NCI-H345 (cell line): ENCODE measurements at regions not wholly inside any gene's neighbourhood (a gene's known extent, or its start where the extent isn't known, plus 50 kb on each side); places are given as distances from the start of the nearest gene placed in this dataset.
"Not testable (repeated sequence)": the region's sequence is repeated elsewhere in the genome, so short reads cannot be mapped to it uniquely, and the experiment has no call there.

Source experiments
- DNase-seq: peaks from one replicate; lab custom pipeline; 2025; lab: John Stamatoyannopoulos, UW

DNA sequence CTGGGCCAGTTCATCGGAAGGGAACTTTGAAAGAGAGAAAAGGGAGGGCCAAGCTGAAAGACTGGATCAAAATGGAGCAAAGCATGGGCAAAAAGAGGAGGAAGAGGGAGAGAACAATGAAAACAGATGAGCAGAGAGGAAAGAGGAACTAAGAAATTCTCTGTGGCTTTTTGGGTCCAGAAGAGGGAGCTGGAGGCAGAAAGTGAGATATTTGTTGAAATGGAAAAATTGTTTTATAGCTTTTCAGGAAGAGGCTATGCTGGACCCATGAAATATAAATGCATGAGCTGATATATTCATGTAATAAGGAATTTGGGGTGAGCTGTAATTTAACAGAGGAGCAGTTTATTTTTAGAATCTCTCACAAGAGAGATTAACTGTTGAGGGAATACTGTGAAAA is 457.3 kb downstream of the DMAC1 start:
- no peak for DNase-seq

DNA sequence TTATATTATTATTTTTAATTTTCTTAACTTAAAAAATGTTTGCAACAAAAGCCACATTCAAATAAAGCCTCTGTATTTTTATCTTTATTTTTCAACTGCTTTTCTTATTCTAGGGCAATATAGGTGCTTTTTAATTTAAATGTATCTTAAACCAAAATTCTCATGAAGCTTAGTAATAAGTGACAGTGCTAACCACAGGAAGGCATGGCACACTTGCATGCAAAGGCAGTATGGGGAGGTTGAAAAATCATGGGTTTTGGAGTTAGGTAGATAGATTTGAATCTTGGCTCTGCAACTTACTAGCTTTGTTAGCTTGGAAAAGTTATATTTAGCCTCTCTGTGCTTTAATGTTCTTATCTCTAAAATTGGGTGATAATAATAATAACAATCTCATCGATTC is 458.0 kb downstream of the DMAC1 start:
- no peak for DNase-seq

DNA sequence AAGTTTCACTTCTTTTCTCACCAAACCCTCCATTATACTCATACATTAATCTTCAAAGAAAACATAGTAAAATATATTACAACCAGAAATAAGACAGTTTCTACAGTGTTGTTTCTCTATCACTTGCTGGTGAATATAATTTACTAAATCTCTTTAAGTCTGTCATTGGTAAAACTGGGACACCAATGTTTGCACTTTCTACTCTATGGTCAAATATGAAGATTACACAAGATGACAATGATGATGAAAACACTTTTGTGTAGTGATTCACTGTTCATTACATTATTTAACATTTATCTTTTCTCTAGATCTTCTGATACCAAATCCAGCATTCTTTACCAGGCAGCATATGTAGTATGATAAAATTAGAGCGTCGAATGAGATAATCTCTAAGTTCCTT is 459.1 kb downstream of the DMAC1 start:
- no peak for DNase-seq

DNA sequence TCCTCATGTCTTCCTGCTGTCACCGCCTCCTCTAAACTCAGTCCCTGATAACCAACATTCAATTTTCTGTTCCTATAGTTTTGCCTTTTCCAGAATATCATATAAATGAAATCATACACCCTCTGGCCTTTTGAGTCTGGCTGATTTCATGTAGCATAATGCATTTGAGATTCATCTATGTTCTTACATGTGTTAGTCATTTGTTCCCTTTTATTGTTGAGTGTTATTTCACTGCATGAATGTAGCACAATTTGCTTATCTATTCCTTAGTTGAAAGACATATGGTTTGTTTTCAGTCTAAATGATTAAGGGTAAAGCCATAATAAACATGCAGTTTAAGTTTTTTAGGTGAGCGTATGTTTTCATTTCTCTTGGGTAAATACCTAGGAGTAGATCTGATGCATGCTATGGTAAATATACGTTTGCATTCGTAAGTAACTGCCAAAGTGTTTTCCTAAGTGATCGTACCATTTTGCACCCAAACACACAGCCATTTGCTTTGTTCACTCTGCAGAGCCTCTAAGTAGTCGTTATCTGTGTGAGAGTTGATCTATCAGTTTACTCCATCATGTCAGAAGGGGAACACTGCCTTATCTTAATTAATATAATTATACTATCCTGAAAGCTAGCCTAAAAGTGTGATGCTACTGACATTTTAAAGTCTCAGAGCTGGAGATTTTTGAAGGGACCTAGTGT is 460.8 kb downstream of the DMAC1 start:
- no peak for DNase-seq

DNA sequence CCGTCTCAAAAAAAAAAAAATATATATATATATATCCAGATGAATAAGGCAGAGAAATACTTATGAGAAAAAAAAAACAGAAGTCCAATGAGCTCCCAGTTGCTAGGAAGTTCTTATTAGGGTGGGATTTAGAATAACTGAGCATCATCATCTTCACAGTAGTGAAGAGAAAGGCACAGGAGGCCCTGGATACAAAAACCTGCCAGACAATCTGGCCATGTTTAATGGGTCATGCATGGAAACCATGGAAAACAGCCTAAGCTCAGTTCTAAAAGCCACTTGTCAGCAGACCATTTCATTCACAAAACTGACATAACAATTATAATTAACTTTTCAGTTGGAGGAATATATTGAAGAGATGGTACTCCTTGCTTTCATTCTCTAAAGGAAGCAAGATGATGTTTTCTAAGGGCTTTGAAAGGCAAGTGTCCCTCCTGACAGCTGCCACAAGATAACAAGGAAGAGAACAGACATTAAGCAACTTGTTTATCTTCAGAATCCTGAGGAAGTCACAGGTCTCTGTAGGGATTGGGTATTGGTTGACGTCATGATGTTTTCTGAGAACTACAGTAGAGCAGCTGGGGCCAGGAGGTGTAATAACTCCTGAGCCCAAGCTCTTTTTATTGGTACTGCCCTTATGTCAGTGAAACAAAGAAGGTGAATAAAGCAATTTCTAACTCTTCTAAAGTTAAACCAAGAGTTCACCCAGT is 463.1 kb downstream of the DMAC1 start:
- DNase-seq: peak; percentile 84

DNA sequence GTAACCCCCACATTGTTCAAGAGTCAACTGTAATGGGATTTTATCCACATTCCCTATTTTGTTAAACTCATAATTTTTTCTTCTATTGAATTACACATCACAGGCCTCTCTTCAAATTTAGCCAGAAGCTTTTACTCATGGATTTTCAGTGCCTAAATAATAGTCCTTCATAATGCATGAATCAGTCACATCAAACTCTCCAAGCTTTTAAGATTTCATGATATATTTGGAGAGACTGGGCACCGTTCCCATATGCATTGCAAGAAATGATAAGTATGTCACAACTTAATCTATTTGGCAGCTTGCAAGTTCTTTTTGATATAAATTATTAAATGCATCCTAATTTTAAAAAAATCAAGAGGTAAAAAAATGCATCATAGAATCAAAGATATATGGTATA is 465.9 kb downstream of the DMAC1 start:
- no peak for DNase-seq

DNA sequence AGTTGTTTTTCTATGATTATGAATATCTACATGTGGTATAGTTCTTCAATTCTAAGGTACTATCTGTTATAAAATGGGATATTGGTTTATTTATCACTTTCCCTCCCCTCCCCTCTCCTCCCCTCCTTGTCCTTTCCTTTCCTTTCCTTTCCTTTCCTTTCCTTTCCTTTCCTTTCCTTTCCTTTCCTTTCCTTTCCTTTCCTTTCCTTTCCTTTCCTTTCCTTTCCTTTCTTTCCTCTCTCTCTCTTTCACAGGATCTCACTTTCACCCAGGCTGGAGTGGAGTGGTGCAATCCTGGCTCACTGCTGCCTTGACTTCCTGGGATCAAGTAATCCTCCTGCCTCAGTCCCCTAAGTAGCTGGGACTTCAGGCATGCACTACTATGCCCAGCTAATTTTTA is 466.8 kb downstream of the DMAC1 start:
- no peak for DNase-seq

DNA sequence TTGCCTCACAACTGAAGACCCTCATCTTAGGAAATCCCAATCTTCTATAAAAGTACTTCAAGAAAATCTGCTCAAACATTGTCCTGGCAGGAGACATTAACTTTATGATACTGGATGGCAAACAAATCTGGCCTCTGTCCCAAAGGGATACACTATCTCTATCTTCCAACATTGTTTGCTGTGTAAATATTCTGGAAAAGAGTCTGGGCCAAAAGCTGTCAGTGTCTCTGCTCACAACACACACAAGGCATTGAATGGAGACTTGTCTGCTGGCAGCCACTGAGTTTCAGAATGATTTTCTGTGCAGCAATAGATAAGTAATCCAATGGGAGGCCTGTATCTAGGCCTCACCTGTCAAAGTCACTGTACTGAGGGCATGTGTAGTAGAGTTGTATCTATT is 471.1 kb downstream of the DMAC1 start:
- DNase-seq: no peak

DNA sequence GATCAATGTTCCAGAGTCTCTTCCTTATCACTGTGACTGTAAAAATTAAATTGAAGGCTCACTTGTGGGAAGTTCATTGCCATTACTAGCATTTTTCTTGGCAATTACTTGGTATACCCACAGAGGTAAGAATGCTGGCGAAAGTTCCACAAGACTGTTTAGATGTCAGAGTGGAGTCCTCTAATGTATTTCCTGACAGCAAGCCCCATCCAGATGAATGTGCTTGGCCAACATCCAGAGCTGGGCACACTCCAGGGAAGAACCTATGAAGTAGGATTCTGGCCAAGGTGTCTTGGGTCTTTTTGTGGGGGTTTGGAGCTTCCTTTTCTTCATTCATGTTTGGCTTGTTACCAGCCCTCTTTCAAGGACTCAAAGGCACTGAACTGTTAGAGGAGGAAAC is 473.6 kb downstream of the DMAC1 start:
- DNase-seq: no peak

DNA sequence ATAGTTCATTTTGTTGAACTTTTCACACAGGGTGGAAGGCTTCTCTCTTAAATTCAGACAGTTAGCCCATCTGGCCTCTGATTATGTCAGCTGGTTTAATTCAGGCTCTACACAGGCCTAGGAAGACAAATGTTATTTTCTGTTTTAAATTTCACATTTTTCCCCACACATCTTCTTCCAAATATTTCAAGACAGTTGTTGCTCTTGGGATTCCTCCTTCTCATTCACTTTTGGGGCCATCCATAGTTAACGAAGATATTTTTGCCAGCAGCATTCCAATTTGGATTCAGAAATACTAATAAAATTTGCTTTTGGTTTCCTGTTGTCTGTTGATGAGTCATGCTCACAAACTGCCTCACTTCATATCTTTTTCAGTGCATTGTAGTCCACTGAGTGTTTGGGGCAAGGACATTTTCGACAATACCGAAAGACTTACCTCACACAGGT is 475.4 kb downstream of the DMAC1 start:
- DNase-seq: no peak

DNA sequence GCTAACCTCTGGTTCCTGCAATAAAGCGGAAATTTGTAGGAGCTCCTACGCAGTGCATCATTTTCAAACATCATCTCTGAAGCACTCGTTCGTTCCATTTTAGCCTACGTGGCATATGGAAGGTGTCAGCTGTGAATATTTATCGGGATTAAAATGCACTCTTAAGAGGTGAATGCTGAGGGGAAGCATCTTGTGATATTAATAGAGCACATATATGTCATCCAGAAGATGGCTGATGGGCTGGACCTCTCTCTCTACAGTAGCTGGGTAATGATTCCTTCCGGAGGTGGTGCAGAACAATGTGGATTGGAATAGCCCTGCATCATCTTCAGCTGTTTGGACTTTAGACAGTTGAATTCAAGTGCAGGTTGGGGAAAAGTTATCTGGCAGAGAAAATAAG is 478.7 kb downstream of the DMAC1 start:
- no peak for DNase-seq

DNA sequence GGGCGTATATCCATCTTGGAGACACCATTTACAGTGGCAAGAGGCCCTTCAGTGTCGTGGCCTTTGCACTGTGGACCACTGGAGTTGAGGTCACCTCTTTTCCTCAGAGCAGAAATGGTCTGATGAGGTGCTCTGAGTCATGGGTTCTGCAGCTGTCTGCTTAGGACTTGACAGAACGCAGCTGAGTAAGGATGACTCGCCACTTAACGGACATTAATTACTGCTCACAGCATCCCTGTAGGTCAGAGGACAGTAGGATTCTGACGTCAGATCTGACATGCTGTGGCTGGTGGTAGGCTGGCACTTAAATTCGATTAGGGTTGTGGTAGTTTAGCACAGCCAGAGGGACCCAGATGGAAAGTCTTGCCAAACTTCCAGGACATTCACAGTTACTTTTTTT is 479.4 kb downstream of the DMAC1 start:
- DNase-seq: no peak

DNA sequence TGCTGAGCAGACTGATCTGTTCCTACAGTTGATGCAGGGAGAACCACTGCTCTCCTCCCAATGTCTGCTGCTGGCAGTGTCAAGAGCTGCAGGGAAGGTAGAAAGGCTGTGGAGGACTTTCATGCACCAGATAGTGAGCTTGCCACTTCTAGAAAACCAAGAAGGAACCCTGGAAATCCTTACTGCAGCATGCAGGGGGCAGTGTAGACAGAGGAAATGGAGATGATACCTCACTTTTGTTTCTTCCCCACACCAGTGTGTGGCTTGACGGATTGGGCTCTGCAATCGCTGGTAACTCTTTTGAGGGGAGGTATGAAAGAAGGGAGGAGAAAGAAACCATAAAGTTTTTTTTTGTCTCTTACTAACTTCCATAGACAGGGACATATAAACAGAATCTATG is 480.7 kb downstream of the DMAC1 start:
- no peak for DNase-seq

DNA sequence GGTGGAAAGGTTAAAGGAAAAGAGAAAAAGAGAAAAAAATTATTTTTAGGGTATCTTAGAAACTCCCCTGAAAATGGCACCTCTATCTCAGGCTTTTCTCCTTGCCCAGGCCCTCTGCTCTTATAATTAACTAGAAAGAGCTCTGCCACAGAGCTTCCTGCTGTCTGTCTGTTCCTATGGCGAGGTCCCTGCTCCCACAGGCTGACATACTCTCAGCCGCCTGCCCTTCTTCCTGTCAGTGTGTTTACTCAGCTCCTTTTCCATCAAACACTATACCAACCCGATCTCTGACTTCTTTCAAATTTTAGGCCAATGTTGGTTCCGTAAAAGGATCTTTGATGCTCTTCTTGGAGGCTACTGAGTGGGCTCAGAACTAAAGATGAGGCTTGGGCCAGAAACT is 482.6 kb downstream of the DMAC1 start:
- no peak for DNase-seq

DNA sequence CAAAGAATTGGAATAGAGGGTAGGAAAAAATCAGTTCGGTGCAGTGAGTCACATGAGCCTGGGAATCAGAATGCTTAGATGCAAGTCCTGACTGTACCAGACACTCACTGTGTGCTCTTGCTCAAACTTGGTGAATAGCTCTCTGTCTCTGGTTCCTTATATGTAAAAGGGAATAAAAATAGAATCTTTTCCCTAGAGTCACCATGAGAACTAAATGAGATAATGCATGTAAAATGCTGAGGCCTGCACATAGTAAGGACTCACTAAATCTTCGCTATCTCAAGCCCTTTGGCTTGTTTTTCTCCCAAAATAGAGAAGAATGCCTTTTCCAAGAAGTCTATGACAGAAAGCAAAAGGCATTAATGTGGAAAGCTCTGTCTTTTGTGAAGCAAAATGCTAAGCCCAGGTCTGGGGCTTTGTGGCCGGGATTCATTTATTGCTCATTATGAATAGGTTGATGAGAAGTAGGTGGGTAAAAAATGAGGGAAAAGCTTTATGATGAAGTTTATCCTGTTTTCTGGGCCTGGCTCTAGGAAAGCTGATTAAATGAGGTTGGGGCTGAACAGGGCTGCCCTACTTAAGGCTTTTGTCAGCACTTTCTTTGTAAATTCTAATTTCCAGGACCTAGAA is 483.3 kb downstream of the DMAC1 start:
- no peak for DNase-seq

DNA sequence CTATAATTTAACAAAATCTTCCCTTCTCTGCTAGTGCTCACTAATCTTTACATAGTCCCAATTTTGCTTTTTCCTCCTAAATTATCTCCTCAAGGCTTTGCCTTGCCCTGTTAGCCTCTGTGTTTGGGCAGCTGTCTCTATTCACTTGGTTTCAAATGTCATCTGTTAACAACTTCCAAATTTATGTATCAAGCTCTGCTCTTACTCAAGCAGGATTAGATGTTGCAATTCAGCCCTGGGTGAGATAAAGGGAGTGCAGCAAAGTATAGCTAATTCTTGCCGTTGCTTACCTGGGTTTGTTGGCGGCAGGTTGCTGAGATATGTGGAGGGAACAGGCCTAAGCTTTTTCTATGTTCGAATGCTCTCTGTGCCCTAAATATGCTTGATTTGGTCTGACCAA is 483.8 kb downstream of the DMAC1 start:
- DNase-seq: no peak

DNA sequence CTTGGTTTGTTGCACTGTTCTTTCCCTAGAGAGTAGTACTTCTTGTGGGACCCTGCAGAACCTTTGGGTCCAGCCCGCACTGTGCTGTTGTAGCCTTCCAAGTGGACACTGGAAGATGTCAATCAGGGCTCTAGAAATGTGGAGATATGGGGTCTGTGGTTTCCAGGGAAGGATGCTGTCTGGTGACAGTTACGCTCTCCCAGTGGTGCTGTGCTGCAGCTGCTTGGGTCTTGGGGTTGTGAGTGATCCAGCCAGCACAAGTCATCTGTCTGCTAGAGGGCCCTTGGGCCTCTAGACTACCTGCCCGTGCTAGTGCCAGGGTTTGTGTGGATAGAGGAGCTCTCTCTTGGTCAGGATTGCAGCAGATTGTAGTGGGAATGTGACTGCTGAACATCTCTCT is 484.5 kb downstream of the DMAC1 start:
- no peak for DNase-seq

DNA sequence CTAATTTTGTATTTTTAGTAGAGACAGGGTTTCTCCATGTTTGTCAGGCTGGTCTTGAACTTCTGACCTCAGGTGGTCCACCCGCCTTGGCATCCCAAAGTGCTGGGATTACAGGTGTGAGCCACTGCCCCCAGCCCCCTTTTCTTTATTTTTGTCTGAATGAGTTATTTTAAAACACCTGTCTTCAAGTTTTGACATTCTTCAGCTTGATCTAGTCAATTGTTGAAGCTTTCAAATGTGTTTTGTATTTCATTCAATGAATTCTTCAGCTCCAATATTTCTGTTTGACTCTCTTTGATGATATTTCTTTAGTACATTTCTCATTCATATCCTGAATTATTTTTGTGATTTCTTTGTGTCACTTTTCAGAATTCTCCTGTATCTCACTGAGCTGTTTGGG is 486.2 kb downstream of the DMAC1 start:
- DNase-seq: no peak

DNA sequence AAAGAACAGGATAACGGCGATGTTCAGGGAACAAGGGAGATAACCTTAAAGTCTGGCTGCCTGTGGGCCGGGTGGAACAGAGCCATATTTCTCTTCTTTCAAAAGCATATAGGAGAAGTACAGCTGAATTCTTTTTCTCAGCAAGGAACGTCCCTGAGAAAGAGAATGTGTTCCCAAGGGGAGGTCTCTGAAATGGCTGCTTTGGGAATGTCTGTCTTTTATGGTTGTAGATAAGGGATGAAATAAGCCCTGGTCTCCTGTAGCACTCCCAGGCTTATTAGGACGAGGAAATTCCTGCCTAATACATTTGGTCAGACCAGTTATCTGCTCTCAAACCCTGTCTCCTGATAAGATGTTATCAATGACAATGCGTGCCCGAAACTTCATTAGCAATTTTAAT is 490.5 kb downstream of the DMAC1 start:
- DNase-seq: not testable (repeated sequence)

DNA sequence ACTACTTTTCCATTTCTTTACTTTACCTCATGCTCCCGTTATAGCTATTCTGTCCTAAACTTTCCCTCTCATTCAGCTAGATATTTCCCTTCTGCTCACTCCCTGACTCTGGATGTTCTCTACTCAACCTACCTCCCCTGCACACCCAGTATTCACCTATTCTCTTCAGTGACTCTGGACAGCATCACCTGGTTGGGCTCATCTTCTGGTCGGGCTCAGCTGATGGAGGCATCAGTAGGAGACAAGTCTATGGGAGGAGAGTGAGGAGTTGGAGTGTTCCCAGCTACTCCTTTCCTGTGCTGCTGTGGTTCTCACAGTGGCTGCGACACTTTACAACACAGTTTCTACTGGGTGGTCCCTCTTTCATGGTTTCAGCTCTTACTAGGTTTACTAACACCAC is 493.9 kb downstream of the DMAC1 start:
- no peak for DNase-seq

DNA sequence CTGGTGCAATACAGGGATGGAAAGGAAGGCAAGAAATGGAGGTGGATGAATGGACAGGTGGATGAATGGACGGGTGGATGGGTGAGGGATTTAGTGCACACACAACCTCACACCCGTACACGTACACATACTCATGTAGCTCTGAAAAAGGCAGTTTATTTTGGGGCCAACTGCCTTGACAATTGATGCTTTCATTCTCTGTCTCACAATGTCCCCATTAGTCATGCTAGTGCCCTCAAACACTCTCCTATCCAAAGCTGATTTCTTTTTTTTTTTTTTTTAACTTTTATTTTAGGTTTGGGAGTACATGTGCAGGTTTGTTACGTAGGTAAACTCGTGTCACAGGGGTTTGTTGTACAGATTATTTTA is 495.0 kb downstream of the DMAC1 start:
- no peak for DNase-seq

DNA sequence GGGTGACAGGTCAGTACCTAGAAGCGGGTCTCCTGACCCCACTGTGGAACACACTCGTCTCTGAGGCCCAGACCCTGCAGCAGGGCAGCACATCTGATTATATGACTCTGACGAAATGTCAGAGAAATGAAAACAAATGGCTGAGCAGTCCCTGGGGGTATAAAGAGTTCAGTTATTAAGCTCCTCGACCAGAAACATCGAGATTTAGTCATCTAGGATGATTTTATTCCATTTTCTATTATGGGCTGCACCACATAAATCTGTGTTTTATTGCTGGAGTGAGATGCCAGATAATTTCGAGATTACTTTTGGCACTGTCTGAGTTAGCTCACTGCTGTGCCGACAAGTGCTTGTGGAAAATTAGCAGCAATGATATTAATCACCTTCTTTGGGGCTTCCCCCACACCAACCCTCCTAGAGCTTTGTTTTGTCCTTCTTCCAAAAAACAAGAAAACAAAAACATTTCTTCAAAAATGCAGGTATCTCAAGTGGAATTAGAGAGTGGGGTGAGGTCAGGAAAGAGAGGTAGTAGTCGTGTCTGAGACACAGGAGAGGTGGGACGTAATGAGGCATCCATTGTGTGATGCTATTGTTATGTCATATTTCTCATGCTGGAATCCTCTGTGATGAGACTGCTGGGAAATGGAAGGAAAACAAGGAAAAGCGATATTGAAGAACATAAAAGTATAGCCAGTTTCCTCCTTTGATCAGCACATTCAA is 495.5 kb downstream of the DMAC1 start:
- no peak for DNase-seq

DNA sequence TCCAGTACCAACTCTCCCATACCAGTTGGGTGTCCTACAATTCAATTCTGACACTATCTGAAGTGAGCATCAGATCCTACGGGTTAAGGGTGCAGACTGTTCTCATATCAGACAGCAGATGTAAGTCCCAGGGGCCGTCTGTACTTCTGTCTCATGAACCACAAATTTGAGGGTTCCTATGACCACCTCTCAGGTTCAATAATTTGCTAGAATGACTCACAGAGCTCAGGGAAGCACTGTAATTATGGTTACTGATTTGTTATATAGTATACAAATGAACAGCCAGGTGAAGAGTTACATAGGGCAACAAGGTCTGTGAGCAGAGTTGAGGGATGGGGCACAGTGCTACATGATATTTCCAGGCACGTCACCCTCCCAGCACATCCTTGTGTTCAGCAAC is 499.1 kb downstream of the DMAC1 start:
- no peak for DNase-seq
